ENCODE measurements at regions not wholly inside any gene's neighbourhood (a gene's known extent, or its start where the extent isn't known, plus 50 kb on each side); places are given as distances from the start of the nearest gene placed in this dataset.

- TF ChIP-seq EP300 (IDR thresholded peaks at IDR 0.05), result no peak
- TF ChIP-seq CTCF (IDR thresholded peaks at IDR 0.05), result no peak
These were observed 70.6 kb upstream of the SHANK2 start for GRCh38 chr11:71322861-71323582.

Measured in suprapubic skin (tissue), 3 donors.